GM12891 (cell line): ENCODE measurements at regions not wholly inside any gene's neighbourhood (a gene's known extent, or its start where the extent isn't known, plus 50 kb on each side); places are given as distances from the start of the nearest gene placed in this dataset.
"Not testable (repeated sequence)": the region's sequence is repeated elsewhere in the genome, so short reads cannot be mapped to it uniquely, and the experiment has no call there.

Source experiments
- PAX5 ChIP-seq: IDR thresholded peaks from 2 replicates; pipeline ENCODE4 v1.6.1; 2011; ENCODE audit warnings: low read length, moderate library complexity, mild to moderate bottlenecking; ENCODE audit not compliant: insufficient read depth, severe bottlenecking
- POLR2A ChIP-seq: IDR thresholded peaks from 2 replicates; pipeline ENCODE4 v1.6.1; 2011; ENCODE audit warnings: low read depth, low read length, control low read depth
- POLR2AphosphoS5 ChIP-seq: IDR thresholded peaks from 2 replicates; pipeline ENCODE4 v1.6.1; 2011; ENCODE audit warnings: low read depth, low read length, control low read depth
- POU2F2 ChIP-seq: IDR thresholded peaks from 2 replicates; pipeline ENCODE4 v1.6.1; 2011; ENCODE audit warnings: low read depth, mild to moderate bottlenecking, control low read depth, low read length, moderate library complexity
- SPI1 ChIP-seq: IDR thresholded peaks from 2 replicates; pipeline ENCODE4 v1.6.1; 2011; ENCODE audit warnings: low read depth, low read length, control low read depth
- TAF1 ChIP-seq: IDR thresholded peaks from 2 replicates; pipeline ENCODE4 v1.6.1; 2011; ENCODE audit warnings: low read depth, low read length, control low read depth

GRCh38 chr15:20211508-20211907, 330.1 kb downstream of the GOLGA6L6 start:
- TF ChIP-seq POLR2A, TAF1, PAX5, POLR2AphosphoS5, SPI1, POU2F2: not testable (repeated sequence)
